ENCODE measurements at regions not wholly inside any gene's neighbourhood (a gene's known extent, or its start where the extent isn't known, plus 50 kb on each side); places are given as distances from the start of the nearest gene placed in this dataset.

GRCh38 chr10:94116848-94117247, 123.1 kb downstream of the PLCE1 start:
- H3K9me3 Mint-ChIP-seq (ENCODE audit: insufficient read depth), result peaks cover 2% of the 10 kb centered on the region
- intact Hi-C loops (cut with micrococcal nuclease), result no loop called here
- ATAC-seq (ENCODE audit: low read depth), result no peak
- 100% methylated on average over 1 of the region's 1 CpG for WGBS (ENCODE audit: insufficient coverage)
- Histone ChIP-seq H4K20me1 (ENCODE audit: control insufficient read depth, insufficient read depth, low read length, poor library complexity, severe bottlenecking) (no peaks in the 10 kb centered on the region), H3K4me1 (ENCODE audit: control insufficient read depth in 2 of 2, insufficient read depth in 2 of 2, low read length in 2 of 2) (no peaks in the 10 kb centered on the region), H2AFZ (ENCODE audit: insufficient read depth, low read depth, low read length, poor library complexity, severe bottlenecking) (no peak overlapping the region), H3K9me3 (ENCODE audit: control extremely low read depth in 1 of 3, control insufficient read depth in 2 of 3, insufficient read depth in 1 of 3, low read length in 2 of 3) (no peaks in the 10 kb centered on the region), H3K79me2 (ENCODE audit: control insufficient read depth, insufficient read depth, low read length) (no peaks in the 10 kb centered on the region), H3K36me3 (replicated peaks in 1 of 2; ENCODE audit: control extremely low read depth in 1 of 2, control insufficient read depth in 1 of 2, extremely low read depth in 1 of 2, insufficient read depth in 2 of 2, low read length in 1 of 2) (no peaks in the 10 kb centered on the region), H3K27ac (ENCODE audit: low read length in 2 of 2) (no peak overlapping the region), H3K4me3 (ENCODE audit: control extremely low read depth in 1 of 5, extremely low read depth in 1 of 5, insufficient read depth in 1 of 5, low read depth in 2 of 5, low read length in 4 of 5) (no peak overlapping the region), H3K27me3 (replicated peaks in 1 of 4; ENCODE audit: control extremely low read depth in 1 of 4, control insufficient read depth in 3 of 4, insufficient read depth in 4 of 4, low read length in 3 of 4) (no peaks in the 10 kb centered on the region), H3K9ac (ENCODE audit: low read length) (no peak overlapping the region), H3K4me2 (replicated peaks; ENCODE audit: low read depth, low read length, poor library complexity, severe bottlenecking) (no peak overlapping the region)
- DNase-seq, result no peak
- no peaks in the 10 kb centered on the region for H3K4me1 Mint-ChIP-seq
- ChIA-PET POLR2A (no interaction called here), CTCF (no interaction called here)
- TF ChIP-seq, protein P1, sequence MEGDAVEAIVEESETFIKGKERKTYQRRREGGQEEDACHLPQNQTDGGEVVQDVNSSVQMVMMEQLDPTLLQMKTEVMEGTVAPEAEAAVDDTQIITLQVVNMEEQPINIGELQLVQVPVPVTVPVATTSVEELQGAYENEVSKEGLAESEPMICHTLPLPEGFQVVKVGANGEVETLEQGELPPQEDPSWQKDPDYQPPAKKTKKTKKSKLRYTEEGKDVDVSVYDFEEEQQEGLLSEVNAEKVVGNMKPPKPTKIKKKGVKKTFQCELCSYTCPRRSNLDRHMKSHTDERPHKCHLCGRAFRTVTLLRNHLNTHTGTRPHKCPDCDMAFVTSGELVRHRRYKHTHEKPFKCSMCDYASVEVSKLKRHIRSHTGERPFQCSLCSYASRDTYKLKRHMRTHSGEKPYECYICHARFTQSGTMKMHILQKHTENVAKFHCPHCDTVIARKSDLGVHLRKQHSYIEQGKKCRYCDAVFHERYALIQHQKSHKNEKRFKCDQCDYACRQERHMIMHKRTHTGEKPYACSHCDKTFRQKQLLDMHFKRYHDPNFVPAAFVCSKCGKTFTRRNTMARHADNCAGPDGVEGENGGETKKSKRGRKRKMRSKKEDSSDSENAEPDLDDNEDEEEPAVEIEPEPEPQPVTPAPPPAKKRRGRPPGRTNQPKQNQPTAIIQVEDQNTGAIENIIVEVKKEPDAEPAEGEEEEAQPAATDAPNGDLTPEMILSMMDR (IDR thresholded peaks at IDR 0.05), result no peak
- TF ChIP-seq EZH2 (IDR thresholded peaks at IDR 0.05; ENCODE audit: borderline replicate concordance, insufficient read depth, low read depth, low read length, poor library complexity, severe bottlenecking), result no peak
- H3K27ac Mint-ChIP-seq, result no peak overlapping the region
- H3K27me3 Mint-ChIP-seq, result no peaks in the 10 kb centered on the region
- H3K4me3 Mint-ChIP-seq, result no peak overlapping the region

DNA sequence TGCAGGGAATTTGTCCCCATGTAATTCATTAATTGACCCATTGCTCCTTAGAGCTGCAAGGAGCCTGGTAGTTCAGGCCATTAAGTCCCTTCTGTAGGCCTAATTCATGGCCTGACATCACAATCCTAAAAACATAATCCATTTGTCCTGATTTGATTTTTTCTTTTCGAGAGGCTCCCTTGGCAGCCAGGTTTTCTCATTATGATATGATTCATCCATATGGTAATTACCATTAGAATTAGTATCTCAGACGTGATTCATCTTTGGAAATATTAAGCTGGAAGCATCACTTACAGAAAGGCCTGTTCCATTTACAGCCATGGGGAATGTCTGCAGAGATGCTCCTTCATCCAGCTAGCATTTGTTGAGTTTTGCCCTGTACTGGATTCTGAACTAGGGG, 128.5 kb downstream of the PLCE1 start:
- Histone ChIP-seq H3K9ac (ENCODE audit: low read length) (no peak overlapping the region), H3K36me3 (replicated peaks in 1 of 2; ENCODE audit: control extremely low read depth in 1 of 2, control insufficient read depth in 1 of 2, extremely low read depth in 1 of 2, insufficient read depth in 2 of 2, low read length in 1 of 2) (no peaks in the 10 kb centered on the region), H3K27ac (ENCODE audit: low read length in 2 of 2) (no peak overlapping the region), H3K79me2 (ENCODE audit: control insufficient read depth, insufficient read depth, low read length) (no peaks in the 10 kb centered on the region), H3K4me3 (ENCODE audit: control extremely low read depth in 1 of 5, extremely low read depth in 1 of 5, insufficient read depth in 1 of 5, low read depth in 2 of 5, low read length in 4 of 5) (no peak overlapping the region), H3K9me3 (ENCODE audit: control extremely low read depth in 1 of 3, control insufficient read depth in 2 of 3, insufficient read depth in 1 of 3, low read length in 2 of 3) (no peaks in the 10 kb centered on the region), H2AFZ (ENCODE audit: insufficient read depth, low read depth, low read length, poor library complexity, severe bottlenecking) (no peak overlapping the region), H3K4me1 (ENCODE audit: control insufficient read depth in 2 of 2, insufficient read depth in 2 of 2, low read length in 2 of 2) (no peaks in the 10 kb centered on the region), H4K20me1 (ENCODE audit: control insufficient read depth, insufficient read depth, low read length, poor library complexity, severe bottlenecking) (no peaks in the 10 kb centered on the region), H3K4me2 (replicated peaks; ENCODE audit: low read depth, low read length, poor library complexity, severe bottlenecking) (no peak overlapping the region), H3K27me3 (replicated peaks in 1 of 4; ENCODE audit: control extremely low read depth in 1 of 4, control insufficient read depth in 3 of 4, insufficient read depth in 4 of 4, low read length in 3 of 4) (no peaks in the 10 kb centered on the region)
- ATAC-seq (ENCODE audit: low read depth), result no peak
- Mint-ChIP-seq H3K4me1 (no peaks in the 10 kb centered on the region), H3K9me3 (ENCODE audit: insufficient read depth) (peaks cover 2% of the 10 kb centered on the region), H3K4me3 (no peak overlapping the region), H3K27me3 (no peaks in the 10 kb centered on the region), H3K27ac (no peak overlapping the region)
- ChIA-PET CTCF (no interaction called here), POLR2A (no interaction called here)
- TF ChIP-seq EZH2 (IDR thresholded peaks at IDR 0.05; ENCODE audit: borderline replicate concordance, insufficient read depth, low read depth, low read length, poor library complexity, severe bottlenecking), result no peak
- TF ChIP-seq, protein P1 (IDR thresholded peaks at IDR 0.05), result no peak
- DNase-seq, result no peak
- intact Hi-C loops (cut with micrococcal nuclease), result no loop called here
- WGBS (ENCODE audit: insufficient coverage), result no CpG with 5 or more reads among the region's 2 CpGs
